H9 (cell line): ENCODE measurements at regions not wholly inside any gene's neighbourhood (a gene's known extent, or its start where the extent isn't known, plus 50 kb on each side); places are given as distances from the start of the nearest gene placed in this dataset.

Experiments
- DNase-seq: peaks from one replicate; pipeline ENCODE4 v3.0.0-alpha.2; 2017
- H2AFZ ChIP-seq: one replicate; pipeline ENCODE4 v1.6.1; 2013; ENCODE audit warnings: mild to moderate bottlenecking, low read length, control low read depth, moderate library complexity
- H2AK5ac ChIP-seq: 2 replicates; pipeline ENCODE4 v1.6.1; 2013; ENCODE audit warnings: low read length, control low read depth, mixed read lengths; ENCODE audit not compliant: insufficient read length
- H2BK120ac ChIP-seq: one replicate; pipeline ENCODE4 v1.6.1; 2013; ENCODE audit warnings: low read depth, mild to moderate bottlenecking, low read length, control low read depth, inconsistent platforms; ENCODE audit not compliant: poor library complexity, severe bottlenecking
- H2BK12ac ChIP-seq: 2 replicates; pipeline ENCODE4 v1.6.1; 2013; ENCODE audit warnings: low read length, control low read depth, mixed read lengths, low read depth; ENCODE audit not compliant: insufficient read length
- H2BK15ac ChIP-seq: 2 replicates; pipeline ENCODE4 v1.6.1; 2013; ENCODE audit warnings: low read depth, low read length, control low read depth
- H2BK20ac ChIP-seq: one replicate; pipeline ENCODE4 v1.6.1; 2013; ENCODE audit warnings: low read depth, mild to moderate bottlenecking, low read length, control low read depth, inconsistent platforms; ENCODE audit not compliant: poor library complexity, severe bottlenecking
- H2BK5ac ChIP-seq: 2 replicates; pipeline ENCODE4 v1.6.1; 2013; ENCODE audit warnings: low read length, control low read depth, mixed read lengths; ENCODE audit not compliant: insufficient read length
- H3K14ac ChIP-seq: 2 replicates; pipeline ENCODE4 v1.6.1; 2013; ENCODE audit warnings: low read length, control low read depth; ENCODE audit not compliant: insufficient read depth
- H3K18ac ChIP-seq: 2 replicates; pipeline ENCODE4 v1.6.1; 2013; ENCODE audit warnings: low read depth, mild to moderate bottlenecking, mixed read lengths, low read length, control low read depth; ENCODE audit not compliant: insufficient read length
- H3K23ac ChIP-seq: 2 replicates; pipeline ENCODE4 v1.6.1; 2013; ENCODE audit warnings: low read length, control low read depth, mixed read lengths, low read depth; ENCODE audit not compliant: insufficient read length
- H3K23me2 ChIP-seq: 2 replicates; pipeline ENCODE4 v1.6.1; 2013; ENCODE audit warnings: low read depth, mild to moderate bottlenecking, mixed read lengths, low read length, control low read depth; ENCODE audit not compliant: insufficient read length, poor library complexity, severe bottlenecking
- H3K27ac ChIP-seq: 2 replicates; pipeline ENCODE4 v1.5.1; 2013; ENCODE audit warnings: low read length, control low read depth, mixed read lengths, low read depth; ENCODE audit not compliant: insufficient read length
- H3K27me3 ChIP-seq: 2 replicates; pipeline ENCODE4 v1.6.1; 2013; ENCODE audit warnings: low read length, control low read depth, inconsistent platforms; ENCODE audit not compliant: insufficient read depth
- H3K4ac ChIP-seq: 2 replicates; pipeline ENCODE4 v1.6.1; 2013; ENCODE audit warnings: low read depth, mild to moderate bottlenecking, control low read depth, inconsistent platforms, low read length, moderate library complexity
- H3K4me1 ChIP-seq: 2 replicates; pipeline ENCODE4 v1.6.1; 2013; ENCODE audit warnings: low read length, control low read depth, inconsistent platforms; ENCODE audit not compliant: insufficient read depth
- H3K4me2 ChIP-seq: 2 replicates; pipeline ENCODE4 v1.6.1; 2013; ENCODE audit warnings: low read length, control low read depth, mixed read lengths; ENCODE audit not compliant: insufficient read length, insufficient read depth
- H3K56ac ChIP-seq: 2 replicates; pipeline ENCODE4 v1.6.1; 2013; ENCODE audit warnings: low read depth, mild to moderate bottlenecking, mixed read lengths, low read length, control low read depth; ENCODE audit not compliant: insufficient read length
- H3K79me1 ChIP-seq: 2 replicates; pipeline ENCODE4 v1.6.1; 2013; ENCODE audit warnings: low read depth, mild to moderate bottlenecking, moderate library complexity, low read length, control low read depth, inconsistent platforms; ENCODE audit not compliant: insufficient read depth, poor library complexity, severe bottlenecking
- H3K79me2 ChIP-seq: 2 replicates; pipeline ENCODE4 v1.6.1; 2013; ENCODE audit warnings: low read length, control low read depth, inconsistent platforms; ENCODE audit not compliant: insufficient read depth
- H3K9ac ChIP-seq: 2 replicates; pipeline ENCODE4 v1.6.1; 2013; ENCODE audit warnings: low read length, control low read depth, mixed read lengths; ENCODE audit not compliant: insufficient read length; ENCODE audit errors: extremely low read depth
- H3K9me3 ChIP-seq: one replicate; pipeline ENCODE4 v1.6.1; 2013; ENCODE audit warnings: low read depth, low read length, inconsistent platforms; ENCODE audit not compliant: control insufficient read depth
- H3T11ph ChIP-seq: one replicate; pipeline ENCODE4 v1.6.1; 2013; ENCODE audit warnings: mild to moderate bottlenecking, low read length, control low read depth, inconsistent platforms
- H4K20me1 ChIP-seq: one replicate; pipeline ENCODE4 v1.6.1; 2013; ENCODE audit not compliant: control insufficient read depth, insufficient read length, insufficient read depth
- H4K5ac ChIP-seq: 2 replicates; pipeline ENCODE4 v1.6.1; 2013; ENCODE audit warnings: low read depth, mild to moderate bottlenecking, mixed read lengths, low read length, control low read depth; ENCODE audit not compliant: insufficient read length
- H4K8ac ChIP-seq: replicated peaks from 2 replicates; pipeline ENCODE4 v1.6.1; 2013; ENCODE audit warnings: low read length, control low read depth, mixed read lengths, low read depth; ENCODE audit not compliant: insufficient read length
- H4K91ac ChIP-seq: 2 replicates; pipeline ENCODE4 v1.6.1; 2013; ENCODE audit warnings: low read depth, mild to moderate bottlenecking, moderate library complexity, mixed read lengths, low read length, control low read depth; ENCODE audit not compliant: insufficient read length
- H3K27ac Mint-ChIP-seq, 3 experiments: 2 replicates in 2 of 3; 3 replicates in 1 of 3; pipeline ENCODE4 v1.8.0; 2020 to 2021; ENCODE audit warnings: mixed read lengths in 3 of 3, mild to moderate bottlenecking in 1 of 3, moderate library complexity in 1 of 3
- H3K27me3 Mint-ChIP-seq: 2 replicates; pipeline ENCODE4 v1.8.0; 2021; ENCODE audit warnings: low read depth, mild to moderate bottlenecking, moderate library complexity, mixed read lengths
- H3K36me3 Mint-ChIP-seq, 3 experiments: 2 replicates in 2 of 3; 3 replicates in 1 of 3; pipeline ENCODE4 v1.8.0; 2020 to 2021; ENCODE audit warnings: low read depth in 3 of 3, mixed read lengths in 3 of 3; ENCODE audit not compliant: insufficient read depth in 1 of 3
- H3K4me1 Mint-ChIP-seq, 2 experiments: 2 replicates each; pipeline ENCODE4 v1.8.0; 2020; ENCODE audit warnings: mixed read lengths in 2 of 2
- H3K4me3 Mint-ChIP-seq, 2 experiments: 2 replicates in 1 of 2; 3 replicates in 1 of 2; pipeline ENCODE4 v1.8.0; 2020 to 2021; ENCODE audit warnings: mild to moderate bottlenecking in 2 of 2, mixed read lengths in 2 of 2, moderate library complexity in 1 of 2
- H3K9me3 Mint-ChIP-seq, 2 experiments: 2 replicates in 1 of 2; 3 replicates in 1 of 2; pipeline ENCODE4 v1.8.0; 2020; ENCODE audit warnings: mild to moderate bottlenecking in 2 of 2, mixed read lengths in 2 of 2, moderate library complexity in 1 of 2
- WGBS: extraction: QIAGEN DNeasy Blood & Tissue Kit; methylation state at CpG from one replicate; pipeline ENCODE4 v1.1.7; 2013; ENCODE audit warnings: missing lambda C conversion rate, low lambda C conversion rate, mixed read lengths; ENCODE audit not compliant: insufficient read length; ENCODE audit errors: extremely low coverage; 5-methylcytosine and 5-hydroxymethylcytosine counted together
- TF ChIP-seq, protein P1 (sequence below): fragments of 200-600 bp; sonication (generic); conservative IDR thresholded peaks from 3 replicates; pipeline ENCODE4 v1.8.0; 2021; ENCODE audit warnings: antibody characterized with exemption, mild to moderate bottlenecking

DNA sequence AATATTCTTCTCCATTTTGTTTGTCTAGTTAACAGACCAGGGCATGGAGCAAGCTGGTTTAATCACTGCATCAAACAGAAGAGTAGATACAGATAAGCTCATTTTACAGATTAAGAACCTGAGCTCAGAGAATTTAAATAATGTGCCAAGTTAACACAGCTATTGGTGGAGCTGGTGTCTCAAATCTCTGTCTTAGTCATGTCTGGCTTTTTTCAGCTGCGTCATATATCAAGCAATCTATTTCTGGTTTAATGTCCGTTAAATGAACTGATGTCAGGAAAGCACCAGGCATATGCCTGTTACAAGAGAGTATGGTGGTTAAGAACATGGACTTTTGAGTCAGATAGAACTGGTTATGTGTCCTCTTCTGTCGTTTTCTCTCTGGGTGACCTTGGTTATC, 79.8 kb upstream of the ADGRA3 start:
- H3K18ac ChIP-seq, result no peak overlapping the region
- no peak overlapping the region for H4K8ac ChIP-seq
- WGBS, result no CpG with 5 or more reads among the region's 3 CpGs
- no peaks in the 10 kb centered on the region for H3K27me3 ChIP-seq
- H3K79me1 ChIP-seq, result no peaks in the 10 kb centered on the region
- Mint-ChIP-seq H3K27me3 (peaks cover 1% of the 10 kb centered on the region), H3K36me3 (no peaks in the 10 kb centered on the region), H3K4me3 (no peak overlapping the region), H3K27ac (no peak overlapping the region), H3K9me3 (no peaks in the 10 kb centered on the region), H3K4me1 (peaks cover 0 to 4% of the 10 kb centered on the region in 2 experiments; a peak in 2 of 4 replicates)
- no peak overlapping the region for H4K5ac ChIP-seq
- no peak overlapping the region for H2BK20ac ChIP-seq
- H4K20me1 ChIP-seq, result no peaks in the 10 kb centered on the region
- no peak overlapping the region for H2BK15ac ChIP-seq
- no peak for DNase-seq
- H3K4ac ChIP-seq, result no peak overlapping the region
- H3K23me2 ChIP-seq, result no peaks in the 10 kb centered on the region
- H2AFZ ChIP-seq, result no peak overlapping the region
- H3K4me1 ChIP-seq, result no peaks in the 10 kb centered on the region
- no peak overlapping the region for H3K14ac ChIP-seq
- H2AK5ac ChIP-seq, result no peak overlapping the region
- H2BK5ac ChIP-seq, result no peak overlapping the region
- no peak overlapping the region for H3K56ac ChIP-seq
- no peak overlapping the region for H2BK12ac ChIP-seq
- no peaks in the 10 kb centered on the region for H3K79me2 ChIP-seq
- H3K23ac ChIP-seq, result no peak overlapping the region
- H3K27ac ChIP-seq, result no peak overlapping the region
- H3K9me3 ChIP-seq, result no peaks in the 10 kb centered on the region
- no peak overlapping the region for H3K9ac ChIP-seq
- H2BK120ac ChIP-seq, result no peak overlapping the region
- H3K4me2 ChIP-seq, result no peak overlapping the region
- H4K91ac ChIP-seq, result no peak overlapping the region
- H3T11ph ChIP-seq, result no peak overlapping the region
- TF ChIP-seq, protein P1, sequence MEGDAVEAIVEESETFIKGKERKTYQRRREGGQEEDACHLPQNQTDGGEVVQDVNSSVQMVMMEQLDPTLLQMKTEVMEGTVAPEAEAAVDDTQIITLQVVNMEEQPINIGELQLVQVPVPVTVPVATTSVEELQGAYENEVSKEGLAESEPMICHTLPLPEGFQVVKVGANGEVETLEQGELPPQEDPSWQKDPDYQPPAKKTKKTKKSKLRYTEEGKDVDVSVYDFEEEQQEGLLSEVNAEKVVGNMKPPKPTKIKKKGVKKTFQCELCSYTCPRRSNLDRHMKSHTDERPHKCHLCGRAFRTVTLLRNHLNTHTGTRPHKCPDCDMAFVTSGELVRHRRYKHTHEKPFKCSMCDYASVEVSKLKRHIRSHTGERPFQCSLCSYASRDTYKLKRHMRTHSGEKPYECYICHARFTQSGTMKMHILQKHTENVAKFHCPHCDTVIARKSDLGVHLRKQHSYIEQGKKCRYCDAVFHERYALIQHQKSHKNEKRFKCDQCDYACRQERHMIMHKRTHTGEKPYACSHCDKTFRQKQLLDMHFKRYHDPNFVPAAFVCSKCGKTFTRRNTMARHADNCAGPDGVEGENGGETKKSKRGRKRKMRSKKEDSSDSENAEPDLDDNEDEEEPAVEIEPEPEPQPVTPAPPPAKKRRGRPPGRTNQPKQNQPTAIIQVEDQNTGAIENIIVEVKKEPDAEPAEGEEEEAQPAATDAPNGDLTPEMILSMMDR, result no peak
